Fibroblast of lung (primary cell): ENCODE measurements at regions not wholly inside any gene's neighbourhood (a gene's known extent, or its start where the extent isn't known, plus 50 kb on each side); places are given as distances from the start of the nearest gene placed in this dataset.

Source experiments
- DNase-seq, 2 donors: peaks; one replicate each; pipeline versions ENCODE4 v3.0.0 to v3.0.0-alpha.2; 2010; ENCODE audit warnings: low read depth in 2 of 2
- H2AFZ ChIP-seq: 2 replicates; pipeline ENCODE4 v1.5.1; 2012; ENCODE audit warnings: low read length, control low read depth, inconsistent platforms
- H3K27ac ChIP-seq: 2 replicates; pipeline ENCODE4 v1.5.1; 2011; ENCODE audit warnings: low read length, control low read depth; ENCODE audit not compliant: insufficient read depth
- H3K27me3 ChIP-seq: 2 replicates; pipeline ENCODE4 v1.5.1; 2011; ENCODE audit warnings: mild to moderate bottlenecking, low read length; ENCODE audit not compliant: control insufficient read depth, insufficient read depth
- H3K36me3 ChIP-seq: 2 replicates; pipeline ENCODE4 v1.5.1; 2011; ENCODE audit warnings: low read length; ENCODE audit not compliant: control insufficient read depth, insufficient read depth
- H3K4me1 ChIP-seq: 2 replicates; pipeline ENCODE4 v1.5.1; 2011; ENCODE audit warnings: low read length; ENCODE audit not compliant: control insufficient read depth, insufficient read depth; ENCODE audit errors: extremely low read depth
- H3K4me2 ChIP-seq: 2 replicates; pipeline ENCODE4 v1.5.1; 2011; ENCODE audit warnings: low read length, control low read depth; ENCODE audit not compliant: insufficient read depth; ENCODE audit errors: extremely low read depth
- H3K4me3 ChIP-seq, 4 experiments: fragments of 200-600 bp in 1 of 4; sonication (generic) in 1 of 4; replicated peaks in 1 of 4; 2 replicates each; pipeline ENCODE4 v1.5.1; 2011 to 2016; ENCODE audit warnings: low read length in 4 of 4, low read depth in 3 of 4, mild to moderate bottlenecking in 3 of 4, control low read depth in 2 of 4, inconsistent platforms in 1 of 4, mixed read lengths in 1 of 4; ENCODE audit not compliant: insufficient read depth in 1 of 4; ENCODE audit errors: control extremely low read depth in 1 of 4
- H3K79me2 ChIP-seq: 2 replicates; pipeline ENCODE4 v1.5.1; 2012; ENCODE audit warnings: mild to moderate bottlenecking, low read length, inconsistent platforms; ENCODE audit not compliant: control insufficient read depth, insufficient read depth
- H3K9ac ChIP-seq: 2 replicates; pipeline ENCODE4 v1.5.1; 2011; ENCODE audit warnings: mild to moderate bottlenecking, low read length, control low read depth; ENCODE audit not compliant: insufficient read depth
- H3K9me3 ChIP-seq: 2 replicates; pipeline ENCODE4 v1.5.1; 2012; ENCODE audit warnings: low read depth, low read length; ENCODE audit not compliant: control insufficient read depth, insufficient read depth
- H4K20me1 ChIP-seq: 2 replicates; pipeline ENCODE4 v1.5.1; 2011; ENCODE audit warnings: low read length; ENCODE audit not compliant: control insufficient read depth, insufficient read depth; ENCODE audit errors: extremely low read depth
- CTCF ChIP-seq, 2 donors: IDR thresholded peaks in 1 of 2; conservative IDR thresholded peaks in 1 of 2; 1 replicate in 1 of 2; 2 replicates in 1 of 2; pipeline ENCODE4 v1.5.1; 2011 to 2012; ENCODE audit warnings: low read length in 2 of 2, control low read depth in 1 of 2, inconsistent platforms in 1 of 2, low read depth in 1 of 2, mild to moderate bottlenecking in 1 of 2
- EZH2 ChIP-seq: IDR thresholded peaks from 2 replicates; pipeline ENCODE4 v1.5.1; 2012; ENCODE audit warnings: low read length, control low read depth, mild to moderate bottlenecking; ENCODE audit errors: missing control alignments

DNA sequence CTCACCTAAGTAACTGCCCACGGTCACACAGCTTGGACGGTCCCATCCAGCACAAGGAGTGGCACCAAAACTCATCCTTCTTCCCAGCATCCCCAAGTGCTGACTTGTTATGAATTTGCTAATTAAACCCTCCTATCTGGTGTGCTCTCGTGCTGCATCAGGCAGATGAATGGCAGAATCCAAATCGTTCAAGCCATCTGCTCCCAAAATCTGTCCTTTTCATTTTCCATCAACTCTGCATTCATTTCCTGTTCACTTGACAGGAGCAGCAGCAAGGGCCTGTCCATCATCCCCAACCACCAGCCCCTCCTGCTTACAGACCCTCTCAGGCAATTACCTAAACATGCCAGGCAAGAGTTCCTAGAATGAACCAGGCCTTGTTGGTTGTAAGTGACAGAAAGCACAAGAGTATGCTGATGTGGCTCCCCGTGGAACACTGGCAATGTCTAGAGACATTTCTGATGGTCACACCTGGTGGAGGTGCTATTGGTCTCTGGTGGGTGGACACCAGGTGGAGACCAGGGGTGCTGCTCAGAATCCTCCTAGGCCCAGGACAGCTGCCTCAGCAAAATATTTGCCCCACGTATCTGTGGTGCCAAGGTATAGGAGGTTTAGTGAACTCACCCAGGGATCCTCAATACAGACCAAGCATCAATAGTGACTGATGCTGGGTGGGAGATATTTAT, 832.5 kb downstream of the TBC1D22A start:
- Histone ChIP-seq H3K9ac (no peak overlapping the region), H4K20me1 (no peaks in the 10 kb centered on the region), H3K4me3 (no peak overlapping the region), H3K36me3 (no peaks in the 10 kb centered on the region), H3K27me3 (no peaks in the 10 kb centered on the region), H3K4me2 (no peak overlapping the region), H3K9me3 (no peaks in the 10 kb centered on the region), H3K4me1 (no peaks in the 10 kb centered on the region), H3K27ac (no peak overlapping the region), H3K79me2 (no peaks in the 10 kb centered on the region), H2AFZ (no peak overlapping the region)
- TF ChIP-seq CTCF (conservative IDR thresholded peaks at IDR 0.05 in 1 of 2, IDR thresholded peaks at IDR 0.05 in 1 of 2; ENCODE audit: low read depth in 1 of 2, low read length in 2 of 2) (no peak), EZH2 (no peak)
- no peak for DNase-seq

DNA sequence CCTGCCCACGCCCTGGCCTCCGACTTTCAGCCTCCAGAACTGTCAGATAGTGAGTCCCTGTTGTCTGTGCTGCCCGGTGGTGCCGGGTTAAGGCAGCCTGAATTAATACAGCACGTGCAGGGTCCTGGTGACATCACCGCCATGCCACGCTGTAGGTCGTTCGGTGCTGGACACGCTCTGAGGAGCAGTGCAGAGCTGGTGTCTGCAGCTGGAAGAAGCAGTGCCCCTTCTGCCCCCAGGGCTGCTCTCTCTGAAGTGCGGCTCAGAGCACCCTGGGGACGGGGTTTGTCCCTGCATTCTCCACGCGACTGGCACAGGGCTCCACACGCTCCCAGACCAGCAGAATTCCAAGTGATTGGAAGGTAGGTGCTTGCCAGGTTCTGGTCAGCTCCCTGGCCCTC, 831.5 kb downstream of the TBC1D22A start:
- Histone ChIP-seq H3K9ac (no peak overlapping the region), H3K4me2 (no peak overlapping the region), H3K9me3 (no peaks in the 10 kb centered on the region)

DNA sequence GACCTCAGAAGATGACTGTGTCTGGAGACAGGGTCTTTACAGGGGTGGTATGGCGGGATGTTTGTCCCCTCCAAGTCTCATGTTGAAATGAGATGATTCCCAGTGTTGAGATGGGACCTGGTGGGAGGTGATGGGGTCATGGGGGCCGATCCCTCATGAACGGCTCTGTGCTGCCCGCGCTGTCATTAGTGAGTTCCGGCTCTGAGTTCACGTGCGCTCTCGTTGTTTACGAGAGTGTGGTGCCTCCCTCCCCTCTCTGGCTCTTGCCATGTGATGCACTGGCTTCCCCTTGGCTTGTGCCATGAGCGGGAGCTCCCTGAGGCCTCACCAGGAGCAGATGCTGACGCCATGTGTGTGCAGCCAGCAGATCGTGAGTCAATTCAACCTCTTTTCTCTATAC, 830.8 kb downstream of the TBC1D22A start:
- no peak for DNase-seq
- H3K27ac ChIP-seq: no peak overlapping the region
- H3K27me3 ChIP-seq: no peaks in the 10 kb centered on the region
- no peaks in the 10 kb centered on the region for H4K20me1 ChIP-seq
- H3K9ac ChIP-seq: no peak overlapping the region
- no peak overlapping the region for H2AFZ ChIP-seq
- no peak overlapping the region for H3K4me2 ChIP-seq
- H3K4me1 ChIP-seq: no peaks in the 10 kb centered on the region
- H3K9me3 ChIP-seq: no peaks in the 10 kb centered on the region
- TF ChIP-seq CTCF (conservative IDR thresholded peaks at IDR 0.05 in 1 of 2, IDR thresholded peaks at IDR 0.05 in 1 of 2; ENCODE audit: low read depth in 1 of 2, low read length in 2 of 2): no peak
- TF ChIP-seq EZH2: no peak
- H3K79me2 ChIP-seq: no peaks in the 10 kb centered on the region
- no peak overlapping the region for H3K4me3 ChIP-seq
- H3K36me3 ChIP-seq: no peaks in the 10 kb centered on the region

More for the DNA sequence above, 831.5 kb downstream of the TBC1D22A start:
- no peak overlapping the region for H2AFZ ChIP-seq
- no peaks in the 10 kb centered on the region for H3K27me3 ChIP-seq
- no peak for DNase-seq
- TF ChIP-seq CTCF (conservative IDR thresholded peaks at IDR 0.05 in 1 of 2, IDR thresholded peaks at IDR 0.05 in 1 of 2; ENCODE audit: low read depth in 1 of 2, low read length in 2 of 2) (no peak), EZH2 (no peak)
- H3K79me2 ChIP-seq: no peaks in the 10 kb centered on the region
- no peaks in the 10 kb centered on the region for H3K4me1 ChIP-seq
- no peaks in the 10 kb centered on the region for H3K36me3 ChIP-seq
- no peaks in the 10 kb centered on the region for H4K20me1 ChIP-seq
- H3K27ac ChIP-seq: no peak overlapping the region
- no peak overlapping the region for H3K4me3 ChIP-seq
